SK-N-SH (cell line): ENCODE measurements at regions not wholly inside any gene's neighbourhood (a gene's known extent, or its start where the extent isn't known, plus 50 kb on each side); places are given as distances from the start of the nearest gene placed in this dataset.

ENCODE experiments used
- GABPA ChIP-seq: IDR thresholded peaks from 2 replicates; pipeline ENCODE4 v1.4.0; 2012; ENCODE audit warnings: low read depth, mild to moderate bottlenecking
- JUND ChIP-seq: IDR thresholded peaks from 2 replicates; pipeline ENCODE4 v1.4.0; 2012
- MXI1 ChIP-seq: IDR thresholded peaks from 2 replicates; pipeline ENCODE4 v1.6.1; 2012; ENCODE audit warnings: mild to moderate bottlenecking, low read depth, low read length, improper control_type of control experiment
- TF ChIP-seq, protein P1 (sequence below): fragments of 200-600 bp; sonication (generic); IDR thresholded peaks from 2 replicates; pipeline ENCODE4 v1.6.1; 2017; ENCODE audit warnings: antibody characterized with exemption, mild to moderate bottlenecking, moderate library complexity
- TF ChIP-seq, protein P2 (sequence below): IDR thresholded peaks from 2 replicates; pipeline ENCODE4 v1.4.0; 2012; ENCODE audit warnings: low read depth
- TF ChIP-seq, protein P3 (sequence below): IDR thresholded peaks from 2 replicates; pipeline ENCODE4 v1.6.1; 2012; ENCODE audit warnings: mild to moderate bottlenecking, low read depth, low read length, moderate library complexity

DNA sequence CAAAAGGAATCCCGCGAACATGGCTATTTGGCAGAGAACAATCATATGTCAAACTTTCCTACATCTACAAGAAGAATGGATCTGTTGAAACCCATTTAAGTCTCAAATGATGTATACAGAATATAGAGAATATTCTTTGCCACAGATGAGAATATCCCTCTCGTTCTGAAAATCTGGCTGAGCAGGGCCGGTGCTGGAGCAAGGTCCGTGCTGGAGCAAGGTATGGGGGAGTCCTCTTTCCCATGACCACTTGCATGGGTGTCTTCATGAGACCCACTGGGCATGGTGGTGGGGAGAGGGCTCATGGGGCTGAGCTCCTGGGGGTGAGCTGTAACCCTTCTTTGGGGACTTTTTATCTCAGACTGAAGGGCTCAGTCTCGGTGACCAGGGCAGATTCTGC lies 440.9 kb downstream of the SOX9 start:
- TF ChIP-seq, protein P1, sequence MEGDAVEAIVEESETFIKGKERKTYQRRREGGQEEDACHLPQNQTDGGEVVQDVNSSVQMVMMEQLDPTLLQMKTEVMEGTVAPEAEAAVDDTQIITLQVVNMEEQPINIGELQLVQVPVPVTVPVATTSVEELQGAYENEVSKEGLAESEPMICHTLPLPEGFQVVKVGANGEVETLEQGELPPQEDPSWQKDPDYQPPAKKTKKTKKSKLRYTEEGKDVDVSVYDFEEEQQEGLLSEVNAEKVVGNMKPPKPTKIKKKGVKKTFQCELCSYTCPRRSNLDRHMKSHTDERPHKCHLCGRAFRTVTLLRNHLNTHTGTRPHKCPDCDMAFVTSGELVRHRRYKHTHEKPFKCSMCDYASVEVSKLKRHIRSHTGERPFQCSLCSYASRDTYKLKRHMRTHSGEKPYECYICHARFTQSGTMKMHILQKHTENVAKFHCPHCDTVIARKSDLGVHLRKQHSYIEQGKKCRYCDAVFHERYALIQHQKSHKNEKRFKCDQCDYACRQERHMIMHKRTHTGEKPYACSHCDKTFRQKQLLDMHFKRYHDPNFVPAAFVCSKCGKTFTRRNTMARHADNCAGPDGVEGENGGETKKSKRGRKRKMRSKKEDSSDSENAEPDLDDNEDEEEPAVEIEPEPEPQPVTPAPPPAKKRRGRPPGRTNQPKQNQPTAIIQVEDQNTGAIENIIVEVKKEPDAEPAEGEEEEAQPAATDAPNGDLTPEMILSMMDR, result no peak
- TF ChIP-seq, protein P2, sequence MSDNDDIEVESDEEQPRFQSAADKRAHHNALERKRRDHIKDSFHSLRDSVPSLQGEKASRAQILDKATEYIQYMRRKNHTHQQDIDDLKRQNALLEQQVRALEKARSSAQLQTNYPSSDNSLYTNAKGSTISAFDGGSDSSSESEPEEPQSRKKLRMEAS, result no peak
- TF ChIP-seq MXI1, result no peak
- no peak for TF ChIP-seq GABPA
- TF ChIP-seq, protein P3, sequence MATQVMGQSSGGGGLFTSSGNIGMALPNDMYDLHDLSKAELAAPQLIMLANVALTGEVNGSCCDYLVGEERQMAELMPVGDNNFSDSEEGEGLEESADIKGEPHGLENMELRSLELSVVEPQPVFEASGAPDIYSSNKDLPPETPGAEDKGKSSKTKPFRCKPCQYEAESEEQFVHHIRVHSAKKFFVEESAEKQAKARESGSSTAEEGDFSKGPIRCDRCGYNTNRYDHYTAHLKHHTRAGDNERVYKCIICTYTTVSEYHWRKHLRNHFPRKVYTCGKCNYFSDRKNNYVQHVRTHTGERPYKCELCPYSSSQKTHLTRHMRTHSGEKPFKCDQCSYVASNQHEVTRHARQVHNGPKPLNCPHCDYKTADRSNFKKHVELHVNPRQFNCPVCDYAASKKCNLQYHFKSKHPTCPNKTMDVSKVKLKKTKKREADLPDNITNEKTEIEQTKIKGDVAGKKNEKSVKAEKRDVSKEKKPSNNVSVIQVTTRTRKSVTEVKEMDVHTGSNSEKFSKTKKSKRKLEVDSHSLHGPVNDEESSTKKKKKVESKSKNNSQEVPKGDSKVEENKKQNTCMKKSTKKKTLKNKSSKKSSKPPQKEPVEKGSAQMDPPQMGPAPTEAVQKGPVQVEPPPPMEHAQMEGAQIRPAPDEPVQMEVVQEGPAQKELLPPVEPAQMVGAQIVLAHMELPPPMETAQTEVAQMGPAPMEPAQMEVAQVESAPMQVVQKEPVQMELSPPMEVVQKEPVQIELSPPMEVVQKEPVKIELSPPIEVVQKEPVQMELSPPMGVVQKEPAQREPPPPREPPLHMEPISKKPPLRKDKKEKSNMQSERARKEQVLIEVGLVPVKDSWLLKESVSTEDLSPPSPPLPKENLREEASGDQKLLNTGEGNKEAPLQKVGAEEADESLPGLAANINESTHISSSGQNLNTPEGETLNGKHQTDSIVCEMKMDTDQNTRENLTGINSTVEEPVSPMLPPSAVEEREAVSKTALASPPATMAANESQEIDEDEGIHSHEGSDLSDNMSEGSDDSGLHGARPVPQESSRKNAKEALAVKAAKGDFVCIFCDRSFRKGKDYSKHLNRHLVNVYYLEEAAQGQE, result no peak
- no peak for TF ChIP-seq JUND
